GM21619 (cell line): ENCODE measurements at regions not wholly inside any gene's neighbourhood (a gene's known extent, or its start where the extent isn't known, plus 50 kb on each side); places are given as distances from the start of the nearest gene placed in this dataset.

Experiments
- ATAC-seq: cut with Tn5 transposase; IDR thresholded peaks from one replicate; pipeline ENCODE4 v1.9.1; 2021; ENCODE audit not compliant: unreplicated experiment

DNA sequence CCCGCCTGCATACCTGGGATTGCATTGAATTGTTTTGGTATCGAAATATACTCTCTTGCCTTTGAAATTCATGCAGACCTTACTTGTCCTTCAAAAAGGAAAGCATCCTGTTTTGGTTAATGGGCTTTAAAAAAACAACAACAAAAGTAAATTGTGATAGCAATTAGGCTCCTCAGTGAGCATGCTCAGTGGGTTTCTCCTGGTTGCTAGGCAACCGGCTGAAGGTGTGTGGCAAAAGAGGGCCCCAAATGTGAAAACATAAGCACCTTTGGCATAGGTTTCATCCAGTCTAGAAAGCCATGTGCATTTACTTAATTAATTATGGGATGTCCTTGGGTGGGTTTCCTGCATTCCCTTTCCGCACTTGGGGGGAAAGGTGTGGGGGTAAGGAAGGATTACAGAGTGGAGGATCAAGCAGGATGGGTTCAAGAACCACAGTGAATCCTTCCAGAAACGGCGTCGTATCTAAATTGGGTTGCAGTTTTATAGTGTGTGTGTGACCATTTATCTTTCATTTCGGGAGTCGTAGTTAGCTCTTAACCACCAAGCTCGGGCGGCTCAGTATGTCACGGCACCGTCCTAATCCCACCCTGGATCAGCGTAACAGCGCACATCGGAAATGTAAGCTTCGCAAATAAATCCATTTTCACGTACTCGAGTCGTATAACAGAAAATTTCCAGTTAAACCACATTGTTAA lies 274.9 kb upstream of the TCF4 start:
- no peak for ATAC-seq

DNA sequence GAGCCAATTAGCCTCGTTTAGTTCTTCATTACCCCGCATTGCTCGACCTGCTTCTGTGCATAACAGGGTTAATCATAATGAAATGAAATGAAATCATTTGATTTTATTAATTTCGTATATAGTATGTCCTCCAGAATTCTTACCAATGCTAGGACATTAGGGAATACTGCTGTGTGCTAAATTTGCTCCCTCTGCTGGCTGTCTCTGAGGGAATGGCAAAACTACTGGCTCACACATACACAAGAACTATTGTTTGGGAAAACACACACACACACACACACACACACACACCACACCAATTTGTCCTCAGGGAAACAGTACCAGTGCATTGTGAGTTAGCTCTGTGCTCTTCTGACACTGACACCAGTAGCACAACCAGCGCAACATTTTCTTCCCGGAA lies 273.3 kb upstream of the TCF4 start:
- no peak for ATAC-seq

- no peak for ATAC-seq
Measured at GRCh38 chr18:55858661-55859515, 270.9 kb upstream of the TCF4 start.

DNA sequence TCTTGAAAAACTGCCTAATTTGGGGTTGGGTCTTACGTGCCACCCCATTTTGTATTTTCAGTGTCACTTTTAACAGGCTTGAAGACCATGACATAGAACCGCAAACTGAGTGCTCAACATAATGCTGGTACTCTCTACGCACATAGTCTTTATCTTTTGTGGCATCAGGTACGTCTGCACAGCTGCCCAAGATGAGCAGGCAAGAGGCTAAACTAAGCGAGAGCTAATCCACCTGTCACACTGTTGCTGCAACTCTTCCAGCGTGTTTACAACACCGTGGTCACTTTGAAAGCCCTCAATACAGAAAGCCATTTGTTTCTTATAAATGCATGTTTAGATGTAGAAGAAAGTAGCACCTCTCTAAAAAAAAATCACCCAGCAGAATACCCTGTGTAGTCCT lies 270.0 kb upstream of the TCF4 start:
- no peak for ATAC-seq

- no peak for ATAC-seq
Measured at GRCh38 chr18:55857409-55857808, 269.4 kb upstream of the TCF4 start.

DNA sequence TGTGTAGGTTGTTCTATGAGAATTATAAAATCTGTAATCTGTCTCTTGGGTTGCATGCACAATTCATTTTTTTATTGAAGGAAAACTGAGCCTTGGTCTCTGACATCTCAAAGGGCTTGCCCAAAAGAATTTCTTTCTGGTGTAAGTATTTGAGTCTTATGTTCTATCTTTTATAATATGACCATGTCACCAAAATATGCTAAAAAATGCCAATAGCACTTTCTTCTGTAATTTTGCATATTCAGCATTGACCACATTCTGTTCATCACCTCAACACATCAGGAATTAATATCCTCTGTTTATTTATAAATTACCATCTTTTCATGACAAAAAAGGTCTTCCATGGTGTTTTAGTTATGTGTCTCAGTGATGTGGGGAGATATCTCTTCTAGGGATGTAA lies 268.7 kb upstream of the TCF4 start:
- no peak for ATAC-seq

DNA sequence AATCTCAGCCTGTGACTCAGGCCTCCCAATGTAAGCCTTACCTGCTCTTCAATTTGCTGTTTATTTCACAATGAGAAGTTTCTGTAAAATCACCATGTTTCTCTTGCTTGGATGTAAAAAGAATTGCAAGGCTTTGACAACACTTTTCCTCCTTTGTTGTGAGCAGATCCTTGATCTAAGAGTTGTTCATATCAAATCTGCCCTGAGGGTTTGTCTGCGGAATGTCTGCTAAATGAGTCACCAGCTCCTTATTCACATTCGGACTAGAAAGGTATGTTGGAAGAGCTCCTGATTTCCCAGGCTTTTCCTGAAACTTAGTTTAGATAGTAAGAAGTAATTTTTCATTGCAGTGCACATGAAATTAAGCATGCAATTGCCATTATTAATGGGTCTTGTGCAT lies 268.2 kb upstream of the TCF4 start:
- no peak for ATAC-seq

DNA sequence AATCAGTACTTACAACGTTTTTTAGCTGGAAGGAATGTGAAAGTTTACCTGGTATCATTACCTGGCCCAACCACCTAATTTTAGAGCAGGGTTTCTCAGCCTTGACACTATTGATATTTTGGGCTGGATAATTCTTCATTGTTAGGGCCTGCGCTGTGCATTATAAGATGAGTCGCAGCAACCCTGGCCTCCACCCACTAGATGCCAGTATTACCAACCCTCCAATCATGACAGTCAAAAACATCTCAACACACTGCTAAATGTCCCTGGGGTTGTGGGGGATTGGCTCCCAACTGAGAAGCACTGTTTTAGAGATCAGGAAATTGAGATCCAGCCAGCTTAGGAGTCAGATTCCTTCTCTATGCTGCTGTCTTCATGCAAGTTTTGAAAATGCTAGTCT lies 265.3 kb upstream of the TCF4 start:
- ATAC-seq = no peak

- no peak for ATAC-seq
Measured at GRCh38 chr18:55850904-55851303, 262.9 kb upstream of the TCF4 start.

- no peak for ATAC-seq
Measured at GRCh38 chr18:55849391-55849790, 261.4 kb upstream of the TCF4 start.

GRCh38 chr18:55847960-55848359 lies 260.0 kb upstream of the TCF4 start:
- ATAC-seq = no peak

GRCh38 chr18:55845221-55845620 lies 257.2 kb upstream of the TCF4 start:
- no peak for ATAC-seq

DNA sequence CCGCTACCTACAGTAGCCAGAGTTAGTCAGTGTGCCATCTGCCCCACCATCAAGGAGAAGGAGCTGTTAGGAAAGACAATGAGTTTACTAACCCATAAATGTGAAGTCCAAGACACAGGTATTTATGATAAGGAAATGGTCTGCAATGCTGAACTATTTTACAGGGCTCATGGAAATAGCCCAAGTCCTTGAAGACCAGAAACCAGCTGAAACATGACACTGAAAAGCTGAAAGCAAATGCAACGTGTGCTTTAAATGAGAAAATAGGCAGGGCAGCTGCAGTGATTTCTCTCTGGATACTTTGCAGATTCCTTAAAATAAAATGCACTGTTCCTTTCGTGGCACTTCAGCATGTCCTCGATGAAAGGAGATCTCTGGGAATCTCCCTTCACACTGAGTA lies 256.4 kb upstream of the TCF4 start:
- ATAC-seq = no peak

GRCh38 chr18:55841314-55841713 lies 253.3 kb upstream of the TCF4 start:
- ATAC-seq = no peak

- ATAC-seq = no peak
Measured at GRCh38 chr18:55840601-55841170, 252.7 kb upstream of the TCF4 start.

DNA sequence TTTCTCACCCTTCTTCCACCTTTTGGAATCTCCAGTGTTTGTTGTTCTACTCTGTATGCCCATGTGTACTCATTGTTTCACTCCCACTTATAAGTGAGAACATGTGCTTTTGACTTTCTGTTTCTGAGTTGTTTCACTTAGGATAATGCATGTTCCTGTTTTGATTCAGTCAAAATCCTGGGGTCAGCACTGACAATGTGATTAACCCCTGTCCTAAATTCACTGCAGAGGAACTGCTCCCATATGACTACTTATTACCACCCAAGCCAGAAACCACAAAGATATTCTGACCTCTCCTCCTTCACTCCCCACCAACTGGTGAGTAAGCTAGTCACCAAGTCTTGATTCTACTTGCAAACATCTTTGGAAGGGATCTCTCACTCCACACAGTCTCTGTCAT lies 251.4 kb upstream of the TCF4 start:
- no peak for ATAC-seq

DNA sequence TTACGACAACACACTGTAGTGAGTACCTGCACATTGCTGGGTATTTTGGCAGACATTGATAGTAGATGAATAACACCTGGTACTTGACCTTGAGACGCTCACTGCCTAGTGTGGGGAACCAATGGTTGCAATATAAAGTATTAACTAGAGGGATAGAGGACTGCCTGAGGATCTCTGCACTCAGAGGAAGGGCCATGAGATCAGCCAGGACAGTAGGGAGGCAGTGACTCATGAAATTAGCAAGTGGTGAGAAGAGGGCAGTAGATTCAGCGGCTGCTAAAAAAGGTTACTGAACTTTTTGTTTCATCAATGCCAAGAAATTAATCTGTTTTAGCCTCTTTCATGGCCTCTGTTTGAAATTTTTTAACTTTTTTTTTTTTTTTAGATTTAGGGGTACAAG lies 250.8 kb upstream of the TCF4 start:
- no peak for ATAC-seq

- ATAC-seq = no peak
Measured at GRCh38 chr18:55838319-55838718, 250.3 kb upstream of the TCF4 start.

GRCh38 chr18:55833543-55833942 lies 245.6 kb upstream of the TCF4 start:
- ATAC-seq = no peak

DNA sequence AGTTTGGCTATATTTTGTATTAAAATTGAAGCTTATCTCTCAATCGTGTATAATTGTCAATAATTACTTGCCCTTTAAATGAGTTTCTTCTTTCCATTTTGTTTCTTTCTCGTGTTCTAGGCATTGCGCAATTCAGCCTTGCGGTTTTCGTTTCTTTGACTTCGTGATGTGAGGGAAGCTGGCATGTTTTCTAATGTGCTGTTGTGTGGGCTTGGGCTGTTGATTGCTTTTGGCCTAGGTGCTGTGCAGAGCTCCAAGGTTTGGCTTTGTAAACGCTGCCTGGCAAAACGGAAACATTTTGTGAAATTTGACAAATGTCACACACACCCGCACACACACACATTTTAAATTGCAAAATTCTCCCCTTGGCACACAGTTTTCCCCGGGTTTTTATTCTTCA lies 242.6 kb upstream of the TCF4 start:
- ATAC-seq = no peak

DNA sequence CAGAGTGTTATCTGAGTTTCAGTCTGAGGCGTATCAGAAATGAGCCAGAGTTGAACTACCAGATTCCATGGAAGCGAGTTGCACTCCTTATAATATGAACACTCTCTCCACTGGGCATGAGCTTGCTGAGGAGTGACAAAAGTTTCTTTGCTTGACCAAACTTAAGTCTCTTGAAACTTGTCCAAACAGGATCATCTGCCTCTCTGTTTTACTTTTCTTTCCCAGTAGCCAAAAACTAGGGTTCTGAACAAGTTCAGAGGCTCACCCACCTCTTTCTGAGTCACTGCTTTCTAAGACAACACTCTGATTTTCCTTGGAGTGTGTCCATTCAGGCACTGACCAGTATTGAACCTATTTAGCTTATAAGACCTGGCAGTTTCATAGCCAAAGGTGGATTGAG lies 233.2 kb upstream of the TCF4 start:
- ATAC-seq = no peak

- ATAC-seq = no peak
Measured at GRCh38 chr18:55819448-55819847, 231.5 kb upstream of the TCF4 start.
